ENCODE measurements at regions not wholly inside any gene's neighbourhood (a gene's known extent, or its start where the extent isn't known, plus 50 kb on each side); places are given as distances from the start of the nearest gene placed in this dataset.

DNA sequence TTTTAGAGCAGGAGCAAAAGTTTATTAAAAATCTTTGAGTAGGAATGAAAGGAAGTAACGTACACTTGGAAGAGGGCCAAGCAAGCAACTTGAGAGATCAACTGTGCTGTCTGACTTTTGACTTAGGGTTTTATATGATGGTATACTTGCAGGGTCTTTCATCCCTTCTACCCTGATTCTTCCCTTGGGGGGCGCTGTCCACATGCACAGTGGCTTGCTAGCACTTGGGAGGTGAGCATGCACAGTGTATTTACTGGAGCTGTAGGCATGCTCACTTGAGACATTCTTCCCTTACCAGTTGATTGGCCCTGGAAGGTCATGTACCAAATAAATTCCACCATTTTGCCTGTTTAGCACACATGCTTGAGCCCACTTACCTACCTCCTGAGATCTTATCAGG lies 1001.3 kb upstream of the ADGRL2 start:
- no peak for FAIRE-seq

DNA sequence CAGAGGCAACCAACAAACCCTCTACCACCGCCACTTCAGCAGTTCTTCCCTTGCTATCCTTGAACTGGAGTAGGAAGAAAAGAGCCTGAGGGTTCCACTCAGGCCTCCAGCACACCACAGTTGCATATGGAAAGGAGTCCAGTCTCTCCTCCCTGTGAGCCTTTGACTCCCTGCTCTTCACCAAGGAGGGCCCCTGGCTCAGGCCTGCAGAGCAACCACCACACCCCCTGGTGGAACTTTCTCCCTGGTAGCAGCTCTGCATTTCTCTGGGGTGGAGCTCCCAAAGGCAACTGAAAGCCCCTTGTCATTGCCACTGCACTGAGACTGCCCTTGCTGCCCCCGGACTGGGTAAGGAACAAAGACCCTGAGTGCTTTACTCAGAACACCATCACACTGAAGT lies 1021.5 kb upstream of the ADGRL2 start:
- Histone ChIP-seq H3K27ac (ENCODE audit: low read depth in 2 of 2, low read length in 2 of 2) (no peak overlapping the region), H3K9me3 (ENCODE audit: control insufficient read depth in 2 of 3, insufficient read depth in 1 of 3, low read length in 3 of 3) (no peaks in the 10 kb centered on the region), H3K4me3 (ENCODE audit: low read length in 3 of 3) (no peak overlapping the region), H3K36me3 (ENCODE audit: control insufficient read depth in 2 of 3, insufficient read depth in 3 of 3, low read length in 3 of 3) (no peaks in the 10 kb centered on the region), H3K4me1 (ENCODE audit: control insufficient read depth in 2 of 3, insufficient read depth in 2 of 3, low read depth in 1 of 3, low read length in 3 of 3) (no peaks in the 10 kb centered on the region), H3K27me3 (ENCODE audit: control insufficient read depth, insufficient read depth, low read length) (no peaks in the 10 kb centered on the region), H3K9ac (ENCODE audit: low read length in 3 of 3) (no peak overlapping the region)
- TF ChIP-seq, protein P1, sequence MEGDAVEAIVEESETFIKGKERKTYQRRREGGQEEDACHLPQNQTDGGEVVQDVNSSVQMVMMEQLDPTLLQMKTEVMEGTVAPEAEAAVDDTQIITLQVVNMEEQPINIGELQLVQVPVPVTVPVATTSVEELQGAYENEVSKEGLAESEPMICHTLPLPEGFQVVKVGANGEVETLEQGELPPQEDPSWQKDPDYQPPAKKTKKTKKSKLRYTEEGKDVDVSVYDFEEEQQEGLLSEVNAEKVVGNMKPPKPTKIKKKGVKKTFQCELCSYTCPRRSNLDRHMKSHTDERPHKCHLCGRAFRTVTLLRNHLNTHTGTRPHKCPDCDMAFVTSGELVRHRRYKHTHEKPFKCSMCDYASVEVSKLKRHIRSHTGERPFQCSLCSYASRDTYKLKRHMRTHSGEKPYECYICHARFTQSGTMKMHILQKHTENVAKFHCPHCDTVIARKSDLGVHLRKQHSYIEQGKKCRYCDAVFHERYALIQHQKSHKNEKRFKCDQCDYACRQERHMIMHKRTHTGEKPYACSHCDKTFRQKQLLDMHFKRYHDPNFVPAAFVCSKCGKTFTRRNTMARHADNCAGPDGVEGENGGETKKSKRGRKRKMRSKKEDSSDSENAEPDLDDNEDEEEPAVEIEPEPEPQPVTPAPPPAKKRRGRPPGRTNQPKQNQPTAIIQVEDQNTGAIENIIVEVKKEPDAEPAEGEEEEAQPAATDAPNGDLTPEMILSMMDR (IDR thresholded peaks at IDR 0.05; ENCODE audit: borderline replicate concordance, extremely low read depth, insufficient read depth), result no peak
- DNase-seq (no peak), FAIRE-seq (no peak)
- intact Hi-C loops (cut with DNase I), result no loop called here

More for the DNA sequence above, 1001.3 kb upstream of the ADGRL2 start:
- no peaks in the 10 kb centered on the region for H3K27me3 ChIP-seq (ENCODE audit: control insufficient read depth, insufficient read depth, low read length)
- TF ChIP-seq, protein P1 (IDR thresholded peaks at IDR 0.05; ENCODE audit: borderline replicate concordance, extremely low read depth, insufficient read depth), result no peak
- H3K4me1 ChIP-seq (ENCODE audit: control insufficient read depth in 2 of 3, insufficient read depth in 2 of 3, low read depth in 1 of 3, low read length in 3 of 3), result no peaks in the 10 kb centered on the region
- H3K27ac ChIP-seq (ENCODE audit: low read depth in 2 of 2, low read length in 2 of 2), result no peak overlapping the region
- DNase-seq, result no peak
- no peaks in the 10 kb centered on the region for H3K36me3 ChIP-seq (ENCODE audit: control insufficient read depth in 2 of 3, insufficient read depth in 3 of 3, low read length in 3 of 3)
- intact Hi-C loops (cut with DNase I), result no loop called here
- no peaks in the 10 kb centered on the region for H3K9me3 ChIP-seq (ENCODE audit: control insufficient read depth in 2 of 3, insufficient read depth in 1 of 3, low read length in 3 of 3)
- no peak overlapping the region for H3K9ac ChIP-seq (ENCODE audit: low read length in 3 of 3)
- H3K4me3 ChIP-seq (ENCODE audit: low read length in 3 of 3), result no peak overlapping the region

DNA sequence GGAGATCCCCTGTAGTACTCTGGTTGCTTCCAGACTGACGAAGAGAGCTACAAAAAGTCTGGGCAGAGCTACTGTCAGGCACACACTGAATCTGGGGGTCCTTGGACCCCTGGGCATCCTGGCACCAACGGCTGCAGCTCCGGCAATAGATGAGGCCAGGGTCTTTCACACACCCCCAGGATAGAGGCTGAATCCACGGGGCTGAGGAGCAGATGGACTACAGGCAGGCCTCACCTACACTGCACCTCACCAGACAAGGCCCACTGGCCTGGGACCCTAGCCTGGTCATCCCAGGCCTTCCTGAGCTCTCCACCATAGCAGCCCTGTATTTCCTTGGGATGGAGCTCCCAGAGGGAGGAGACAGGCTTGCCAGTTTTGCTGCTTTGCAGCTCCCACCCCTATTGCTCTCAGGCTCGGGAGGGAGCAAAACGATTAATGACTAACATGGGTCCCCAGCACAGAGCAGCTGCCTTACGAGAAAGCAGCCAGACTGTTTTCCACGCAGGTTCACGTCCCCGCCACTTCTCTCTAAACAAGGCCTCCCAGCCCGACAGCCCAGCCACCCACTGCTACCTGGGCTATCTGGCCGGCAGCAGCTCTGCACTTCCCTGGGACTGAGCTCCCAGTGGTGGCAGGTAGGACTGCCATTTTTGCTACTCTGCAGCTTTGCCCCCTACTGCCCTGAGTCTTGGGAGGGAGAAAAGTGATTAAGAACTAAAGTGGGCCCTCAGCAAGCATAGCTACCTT lies 1022.5 kb upstream of the ADGRL2 start:
- intact Hi-C loops (cut with DNase I), result no loop called here
- H3K27ac ChIP-seq (ENCODE audit: low read depth in 2 of 2, low read length in 2 of 2), result no peak overlapping the region
- no peaks in the 10 kb centered on the region for H3K36me3 ChIP-seq (ENCODE audit: control insufficient read depth in 2 of 3, insufficient read depth in 3 of 3, low read length in 3 of 3)
- FAIRE-seq (no peak), DNase-seq (peak in 1 of 5 donors; percentile 42)
- TF ChIP-seq, protein P1 (IDR thresholded peaks at IDR 0.05; ENCODE audit: borderline replicate concordance, extremely low read depth, insufficient read depth), result no peak
- H3K27me3 ChIP-seq (ENCODE audit: control insufficient read depth, insufficient read depth, low read length), result no peaks in the 10 kb centered on the region
- no peak overlapping the region for H3K9ac ChIP-seq (ENCODE audit: low read length in 3 of 3)
- no peak overlapping the region for H3K4me3 ChIP-seq (ENCODE audit: low read length in 3 of 3)
- H3K4me1 ChIP-seq (ENCODE audit: control insufficient read depth in 2 of 3, insufficient read depth in 2 of 3, low read depth in 1 of 3, low read length in 3 of 3), result no peaks in the 10 kb centered on the region
- H3K9me3 ChIP-seq (ENCODE audit: control insufficient read depth in 2 of 3, insufficient read depth in 1 of 3, low read length in 3 of 3), result no peaks in the 10 kb centered on the region

DNA sequence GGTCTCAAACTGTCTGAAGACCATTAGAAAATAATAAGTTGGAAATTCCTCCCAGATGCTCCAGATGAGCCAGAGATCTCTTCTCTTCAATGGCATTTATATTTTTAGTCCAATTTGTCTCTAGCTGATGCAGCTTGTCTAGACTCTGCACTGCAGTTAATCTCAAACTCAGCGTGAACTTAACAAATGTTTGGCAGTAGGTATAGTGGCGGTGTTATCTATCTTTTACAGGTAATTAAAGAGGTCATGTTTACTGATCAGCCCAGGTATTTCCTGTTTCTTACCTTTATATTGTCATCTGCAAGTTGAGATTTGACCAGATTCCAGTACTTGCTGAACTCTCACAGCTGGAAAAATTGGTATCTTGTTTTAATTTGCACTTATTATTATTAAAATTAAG lies 1024.5 kb upstream of the ADGRL2 start:
- Histone ChIP-seq H3K4me1 (ENCODE audit: control insufficient read depth in 2 of 3, insufficient read depth in 2 of 3, low read depth in 1 of 3, low read length in 3 of 3) (no peaks in the 10 kb centered on the region), H3K27me3 (ENCODE audit: control insufficient read depth, insufficient read depth, low read length) (no peaks in the 10 kb centered on the region), H3K9me3 (ENCODE audit: control insufficient read depth in 2 of 3, insufficient read depth in 1 of 3, low read length in 3 of 3) (no peaks in the 10 kb centered on the region), H3K36me3 (ENCODE audit: control insufficient read depth in 2 of 3, insufficient read depth in 3 of 3, low read length in 3 of 3) (no peaks in the 10 kb centered on the region), H3K4me3 (ENCODE audit: low read length in 3 of 3) (no peak overlapping the region), H3K27ac (ENCODE audit: low read depth in 2 of 2, low read length in 2 of 2) (no peak overlapping the region), H3K9ac (ENCODE audit: low read length in 3 of 3) (no peak overlapping the region)
- intact Hi-C loops (cut with DNase I), result no loop called here
- DNase-seq (no peak), FAIRE-seq (no peak)
- TF ChIP-seq, protein P1 (IDR thresholded peaks at IDR 0.05; ENCODE audit: borderline replicate concordance, extremely low read depth, insufficient read depth), result no peak

Data from kidney (tissue), 13 donors.